GM12878 (cell line): ENCODE measurements at regions not wholly inside any gene's neighbourhood (a gene's known extent, or its start where the extent isn't known, plus 50 kb on each side); places are given as distances from the start of the nearest gene placed in this dataset.

Experiments
- EP300 ChIP-seq, 2 experiments: fragments of 150-350 bp in 1 of 2; IDR thresholded peaks; 2 replicates each; pipeline ENCODE4 v1.6.1; 2011 to 2012; ENCODE audit warnings: low read depth in 2 of 2, low read length in 2 of 2, borderline replicate concordance in 1 of 2, improper control_type of control experiment in 1 of 2, inconsistent platforms in 1 of 2; ENCODE audit not compliant: control insufficient read depth in 1 of 2
- JUND ChIP-seq: IDR thresholded peaks from 2 replicates; pipeline ENCODE4 v1.6.1; 2012; ENCODE audit warnings: low read depth, mild to moderate bottlenecking, low read length, improper control_type of control experiment, moderate library complexity
- POLR2A ChIP-seq: IDR thresholded peaks from 2 replicates; pipeline ENCODE4 v1.6.1; 2011; ENCODE audit warnings: low read depth, mild to moderate bottlenecking, low read length
- POLR2AphosphoS5 ChIP-seq: IDR thresholded peaks from 2 replicates; pipeline ENCODE4 v1.6.1; 2011; ENCODE audit warnings: mild to moderate bottlenecking, low read length, inconsistent platforms
- SMC3 ChIP-seq: IDR thresholded peaks from 2 replicates; pipeline ENCODE4 v1.6.1; 2011; ENCODE audit warnings: low read length, improper control_type of control experiment, borderline replicate concordance
- YY1 ChIP-seq: IDR thresholded peaks from 2 replicates; pipeline ENCODE4 v1.6.1; 2011; ENCODE audit warnings: low read depth, mild to moderate bottlenecking, low read length
- TF ChIP-seq, protein P1 (sequence below): IDR thresholded peaks from 2 replicates; pipeline ENCODE4 v1.6.1; 2012; ENCODE audit warnings: low read length, inconsistent platforms
- TF ChIP-seq, protein P2 (sequence below): fragments of 450-650 bp; IDR thresholded peaks from 2 replicates; pipeline ENCODE4 v1.6.1; 2017; ENCODE audit warnings: mild to moderate bottlenecking, moderate library complexity
- TF ChIP-seq, protein P3 (sequence below), 3 experiments: IDR thresholded peaks in 2 of 3; conservative IDR thresholded peaks in 1 of 3; 2 replicates each; pipeline ENCODE4 v1.5.1; 2011; ENCODE audit warnings: low read depth in 3 of 3, low read length in 3 of 3, mild to moderate bottlenecking in 3 of 3, control low read depth in 2 of 3, moderate library complexity in 2 of 3, inconsistent platforms in 1 of 3, mixed read lengths in 1 of 3; ENCODE audit not compliant: control insufficient read depth in 2 of 3, insufficient read depth in 1 of 3; ENCODE audit errors: extremely low read depth in 1 of 3

DNA sequence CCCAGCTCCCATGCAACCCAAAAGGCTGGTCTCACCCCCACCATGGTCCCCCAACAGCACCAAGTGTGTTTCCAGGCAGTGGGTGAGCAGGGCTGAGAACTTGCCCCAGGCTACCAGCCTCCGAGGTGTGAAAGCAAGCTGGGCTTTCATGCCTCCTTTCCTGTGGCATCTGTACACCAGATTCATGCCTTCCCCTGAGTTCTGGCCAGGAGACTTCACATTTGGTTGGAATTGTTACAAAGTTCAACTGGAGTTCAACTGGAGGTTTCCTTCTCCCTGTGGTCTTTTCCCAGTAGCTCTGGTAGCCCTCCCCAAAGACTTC is 77.6 kb upstream of the RAB40AL start:
- TF ChIP-seq JUND (no peak), POLR2AphosphoS5 (no peak), EP300 (IDR thresholded peaks at IDR 0.05; ENCODE audit: borderline replicate concordance in 1 of 2, control insufficient read depth in 1 of 2, low read depth in 2 of 2, low read length in 2 of 2) (no peak), YY1 (no peak), POLR2A (no peak), SMC3 (no peak)
- TF ChIP-seq, protein P1, sequence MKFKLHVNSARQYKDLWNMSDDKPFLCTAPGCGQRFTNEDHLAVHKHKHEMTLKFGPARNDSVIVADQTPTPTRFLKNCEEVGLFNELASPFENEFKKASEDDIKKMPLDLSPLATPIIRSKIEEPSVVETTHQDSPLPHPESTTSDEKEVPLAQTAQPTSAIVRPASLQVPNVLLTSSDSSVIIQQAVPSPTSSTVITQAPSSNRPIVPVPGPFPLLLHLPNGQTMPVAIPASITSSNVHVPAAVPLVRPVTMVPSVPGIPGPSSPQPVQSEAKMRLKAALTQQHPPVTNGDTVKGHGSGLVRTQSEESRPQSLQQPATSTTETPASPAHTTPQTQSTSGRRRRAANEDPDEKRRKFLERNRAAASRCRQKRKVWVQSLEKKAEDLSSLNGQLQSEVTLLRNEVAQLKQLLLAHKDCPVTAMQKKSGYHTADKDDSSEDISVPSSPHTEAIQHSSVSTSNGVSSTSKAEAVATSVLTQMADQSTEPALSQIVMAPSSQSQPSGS, result no peak
- TF ChIP-seq, protein P2, sequence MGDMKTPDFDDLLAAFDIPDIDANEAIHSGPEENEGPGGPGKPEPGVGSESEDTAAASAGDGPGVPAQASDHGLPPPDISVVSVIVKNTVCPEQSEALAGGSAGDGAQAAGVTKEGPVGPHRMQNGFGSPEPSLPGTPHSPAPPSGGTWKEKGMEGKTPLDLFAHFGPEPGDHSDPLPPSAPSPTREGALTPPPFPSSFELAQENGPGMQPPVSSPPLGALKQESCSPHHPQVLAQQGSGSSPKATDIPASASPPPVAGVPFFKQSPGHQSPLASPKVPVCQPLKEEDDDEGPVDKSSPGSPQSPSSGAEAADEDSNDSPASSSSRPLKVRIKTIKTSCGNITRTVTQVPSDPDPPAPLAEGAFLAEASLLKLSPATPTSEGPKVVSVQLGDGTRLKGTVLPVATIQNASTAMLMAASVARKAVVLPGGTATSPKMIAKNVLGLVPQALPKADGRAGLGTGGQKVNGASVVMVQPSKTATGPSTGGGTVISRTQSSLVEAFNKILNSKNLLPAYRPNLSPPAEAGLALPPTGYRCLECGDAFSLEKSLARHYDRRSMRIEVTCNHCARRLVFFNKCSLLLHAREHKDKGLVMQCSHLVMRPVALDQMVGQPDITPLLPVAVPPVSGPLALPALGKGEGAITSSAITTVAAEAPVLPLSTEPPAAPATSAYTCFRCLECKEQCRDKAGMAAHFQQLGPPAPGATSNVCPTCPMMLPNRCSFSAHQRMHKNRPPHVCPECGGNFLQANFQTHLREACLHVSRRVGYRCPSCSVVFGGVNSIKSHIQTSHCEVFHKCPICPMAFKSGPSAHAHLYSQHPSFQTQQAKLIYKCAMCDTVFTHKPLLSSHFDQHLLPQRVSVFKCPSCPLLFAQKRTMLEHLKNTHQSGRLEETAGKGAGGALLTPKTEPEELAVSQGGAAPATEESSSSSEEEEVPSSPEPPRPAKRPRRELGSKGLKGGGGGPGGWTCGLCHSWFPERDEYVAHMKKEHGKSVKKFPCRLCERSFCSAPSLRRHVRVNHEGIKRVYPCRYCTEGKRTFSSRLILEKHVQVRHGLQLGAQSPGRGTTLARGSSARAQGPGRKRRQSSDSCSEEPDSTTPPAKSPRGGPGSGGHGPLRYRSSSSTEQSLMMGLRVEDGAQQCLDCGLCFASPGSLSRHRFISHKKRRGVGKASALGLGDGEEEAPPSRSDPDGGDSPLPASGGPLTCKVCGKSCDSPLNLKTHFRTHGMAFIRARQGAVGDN, result no peak
- TF ChIP-seq, protein P3, sequence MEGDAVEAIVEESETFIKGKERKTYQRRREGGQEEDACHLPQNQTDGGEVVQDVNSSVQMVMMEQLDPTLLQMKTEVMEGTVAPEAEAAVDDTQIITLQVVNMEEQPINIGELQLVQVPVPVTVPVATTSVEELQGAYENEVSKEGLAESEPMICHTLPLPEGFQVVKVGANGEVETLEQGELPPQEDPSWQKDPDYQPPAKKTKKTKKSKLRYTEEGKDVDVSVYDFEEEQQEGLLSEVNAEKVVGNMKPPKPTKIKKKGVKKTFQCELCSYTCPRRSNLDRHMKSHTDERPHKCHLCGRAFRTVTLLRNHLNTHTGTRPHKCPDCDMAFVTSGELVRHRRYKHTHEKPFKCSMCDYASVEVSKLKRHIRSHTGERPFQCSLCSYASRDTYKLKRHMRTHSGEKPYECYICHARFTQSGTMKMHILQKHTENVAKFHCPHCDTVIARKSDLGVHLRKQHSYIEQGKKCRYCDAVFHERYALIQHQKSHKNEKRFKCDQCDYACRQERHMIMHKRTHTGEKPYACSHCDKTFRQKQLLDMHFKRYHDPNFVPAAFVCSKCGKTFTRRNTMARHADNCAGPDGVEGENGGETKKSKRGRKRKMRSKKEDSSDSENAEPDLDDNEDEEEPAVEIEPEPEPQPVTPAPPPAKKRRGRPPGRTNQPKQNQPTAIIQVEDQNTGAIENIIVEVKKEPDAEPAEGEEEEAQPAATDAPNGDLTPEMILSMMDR (IDR thresholded peaks at IDR 0.05 in 2 of 3, conservative IDR thresholded peaks at IDR 0.05 in 1 of 3; ENCODE audit: control insufficient read depth in 2 of 3, extremely low read depth in 1 of 3, insufficient read depth in 1 of 3, low read depth in 3 of 3, low read length in 3 of 3), result no peak
